Mesenchymal stem cell (in vitro differentiated cells and primary cell): ENCODE measurements at regions not wholly inside any gene's neighbourhood (a gene's known extent, or its start where the extent isn't known, plus 50 kb on each side); places are given as distances from the start of the nearest gene placed in this dataset.

Experiments
- DNase-seq: peaks from one replicate; pipeline ENCODE4 v3.0.0-alpha.2; 2013
- H2AFZ ChIP-seq: one replicate; pipeline ENCODE4 v1.6.1; 2013; ENCODE audit warnings: low read depth, mild to moderate bottlenecking, control low read depth, inconsistent platforms, low read length, moderate library complexity
- H2AK5ac ChIP-seq: 2 replicates; pipeline ENCODE4 v1.6.1; 2013; ENCODE audit warnings: low read length, moderate library complexity, mild to moderate bottlenecking, inconsistent platforms; ENCODE audit not compliant: severe bottlenecking
- H2BK120ac ChIP-seq: one replicate; pipeline ENCODE4 v1.6.1; 2013; ENCODE audit warnings: low read depth, mild to moderate bottlenecking, inconsistent platforms, low read length, moderate library complexity
- H2BK12ac ChIP-seq, 2 experiments: one replicate each; pipeline ENCODE4 v1.6.1; 2013; ENCODE audit warnings: inconsistent platforms in 2 of 2, low read length in 2 of 2, mild to moderate bottlenecking in 2 of 2, moderate library complexity in 2 of 2, control low read depth in 1 of 2
- H2BK15ac ChIP-seq: one replicate; pipeline ENCODE4 v1.6.1; 2013; ENCODE audit warnings: mild to moderate bottlenecking, low read depth, inconsistent platforms; ENCODE audit not compliant: poor library complexity, severe bottlenecking
- H2BK5ac ChIP-seq: 2 replicates; pipeline ENCODE4 v1.6.1; 2013; ENCODE audit warnings: low read depth, mild to moderate bottlenecking, low read length, control low read depth, inconsistent platforms; ENCODE audit not compliant: poor library complexity, severe bottlenecking
- H3K14ac ChIP-seq, 2 experiments: one replicate each; pipeline ENCODE4 v1.6.1; 2013; ENCODE audit warnings: inconsistent platforms in 2 of 2, low read length in 2 of 2, control low read depth in 1 of 2, mild to moderate bottlenecking in 1 of 2, moderate library complexity in 1 of 2
- H3K18ac ChIP-seq, 2 experiments: one replicate each; pipeline ENCODE4 v1.6.1; 2013; ENCODE audit warnings: inconsistent platforms in 2 of 2, low read length in 2 of 2, control low read depth in 1 of 2, low read depth in 1 of 2, mild to moderate bottlenecking in 1 of 2
- H3K23ac ChIP-seq, 2 experiments: one replicate each; pipeline ENCODE4 v1.6.1; 2013; ENCODE audit warnings: inconsistent platforms in 2 of 2, low read length in 2 of 2, mild to moderate bottlenecking in 2 of 2, moderate library complexity in 2 of 2, control low read depth in 1 of 2
- H3K27ac ChIP-seq: 2 replicates; pipeline ENCODE4 v1.5.1; 2013; ENCODE audit warnings: mild to moderate bottlenecking, moderate library complexity, low read length, control low read depth, inconsistent platforms; ENCODE audit not compliant: poor library complexity, severe bottlenecking
- H3K27me3 ChIP-seq, 2 experiments: 2 replicates each; pipeline versions ENCODE4 v1.6.1 to v1.7.0; 2013; ENCODE audit warnings: low read length in 2 of 2, mild to moderate bottlenecking in 2 of 2, moderate library complexity in 2 of 2, control low read depth in 1 of 2, inconsistent platforms in 1 of 2; ENCODE audit not compliant: control insufficient read depth in 1 of 2, insufficient read depth in 1 of 2
- H3K36me3 ChIP-seq, 2 experiments: 2 replicates each; pipeline versions ENCODE4 v1.6.1 to v1.7.0; 2013; ENCODE audit warnings: low read length in 2 of 2, control low read depth in 1 of 2, inconsistent platforms in 1 of 2, low read depth in 1 of 2, mild to moderate bottlenecking in 1 of 2; ENCODE audit not compliant: insufficient read depth in 2 of 2, control insufficient read depth in 1 of 2
- H3K4ac ChIP-seq, 2 experiments: one replicate each; pipeline ENCODE4 v1.6.1; 2013; ENCODE audit warnings: inconsistent platforms in 2 of 2, low read length in 2 of 2, mild to moderate bottlenecking in 2 of 2, moderate library complexity in 2 of 2, control low read depth in 1 of 2, low read depth in 1 of 2
- H3K4me1 ChIP-seq: 2 replicates; pipeline ENCODE4 v1.6.1; 2013; ENCODE audit warnings: low read depth, low read length, control low read depth; ENCODE audit not compliant: control insufficient read depth, insufficient read depth
- H3K4me2 ChIP-seq: 2 replicates; pipeline ENCODE4 v1.6.1; 2013; ENCODE audit warnings: low read length, mild to moderate bottlenecking, inconsistent platforms; ENCODE audit not compliant: poor library complexity, severe bottlenecking
- H3K4me3 ChIP-seq, 2 experiments: 2 replicates each; pipeline versions ENCODE4 v1.5.1 to v1.7.0; 2013; ENCODE audit warnings: low read length in 2 of 2, mild to moderate bottlenecking in 2 of 2, control low read depth in 1 of 2, low read depth in 1 of 2; ENCODE audit not compliant: insufficient read depth in 1 of 2
- H3K79me1 ChIP-seq: replicated peaks from 2 replicates; pipeline ENCODE4 v1.6.1; 2013; ENCODE audit warnings: mild to moderate bottlenecking, control low read depth, low read length, inconsistent platforms; ENCODE audit not compliant: poor library complexity, severe bottlenecking
- H3K9ac ChIP-seq: 2 replicates; pipeline ENCODE4 v1.7.0; 2013; ENCODE audit warnings: mild to moderate bottlenecking, low read length, moderate library complexity
- H3K9me3 ChIP-seq: 2 replicates; pipeline ENCODE4 v1.7.0; 2013; ENCODE audit warnings: mild to moderate bottlenecking, low read length; ENCODE audit not compliant: control insufficient read depth
- H4K8ac ChIP-seq: one replicate; pipeline ENCODE4 v1.6.1; 2013; ENCODE audit warnings: inconsistent platforms, mild to moderate bottlenecking, low read length, moderate library complexity
- H4K91ac ChIP-seq: one replicate; pipeline ENCODE4 v1.6.1; 2013; ENCODE audit warnings: mild to moderate bottlenecking, low read length, inconsistent platforms
- WGBS: methylation state at CpG from one replicate; pipeline ENCODE4 v1.1.7; 2013; ENCODE audit warnings: mixed read lengths; 5-methylcytosine and 5-hydroxymethylcytosine counted together

GRCh38 chr1:183721041-183721440 is 67.9 kb upstream of the APOBEC4 start:
- Histone ChIP-seq H2BK12ac (no peak overlapping the region), H2AFZ (no peak overlapping the region), H3K4me2 (no peak overlapping the region), H4K8ac (no peak overlapping the region), H3K36me3 (no peaks in the 10 kb centered on the region), H2BK15ac (no peak overlapping the region), H2BK120ac (no peak overlapping the region), H3K4ac (no peak overlapping the region), H3K4me3 (no peak overlapping the region), H3K27ac (no peak overlapping the region), H2AK5ac (peak overlapping the region; percentile 31), H3K14ac (no peak overlapping the region), H3K9me3 (no peaks in the 10 kb centered on the region), H2BK5ac (no peak overlapping the region), H3K79me1 (no peaks in the 10 kb centered on the region), H3K4me1 (peaks cover 2% of the 10 kb centered on the region), H3K9ac (no peak overlapping the region), H3K27me3 (no peaks in the 10 kb centered on the region), H3K18ac (no peak overlapping the region), H4K91ac (no peak overlapping the region), H3K23ac (no peak overlapping the region)
- DNase-seq, result no peak
- WGBS, result 96% methylated on average over 1 of the region's 1 CpG

DNA sequence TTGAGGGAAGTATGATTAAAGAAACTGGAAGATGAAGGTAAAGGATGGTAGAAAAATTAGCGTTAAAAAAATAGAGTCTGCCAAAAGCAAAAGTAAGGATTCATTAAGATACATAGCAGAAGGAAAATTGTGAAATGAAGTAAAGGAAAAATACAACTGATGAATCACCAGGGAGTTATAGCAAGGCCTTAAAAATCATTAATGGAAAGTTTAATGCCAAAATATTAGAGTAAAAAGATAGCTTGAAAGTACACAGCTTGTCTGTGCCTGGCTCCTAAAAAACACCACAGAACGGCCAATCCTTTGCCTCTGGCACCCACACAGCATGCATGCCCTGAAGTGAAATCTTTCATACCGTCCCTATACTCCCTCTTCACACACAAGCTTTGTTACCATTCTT is 66.9 kb upstream of the APOBEC4 start:
- WGBS, result 92% methylated on average over 3 of the region's 3 CpGs

GRCh38 chr1:183719289-183719688 is 66.2 kb upstream of the APOBEC4 start:
- H2AFZ ChIP-seq, result no peak overlapping the region
- no peak for DNase-seq
- H4K8ac ChIP-seq, result no peak overlapping the region
- no peak overlapping the region for H3K4me3 ChIP-seq
- H3K36me3 ChIP-seq, result no peaks in the 10 kb centered on the region
- H3K4ac ChIP-seq, result no peak overlapping the region
- no peak overlapping the region for H2AK5ac ChIP-seq
- 97% methylated on average over 2 of the region's 2 CpGs for WGBS
- no peak overlapping the region for H3K9ac ChIP-seq
- H3K18ac ChIP-seq, result no peak overlapping the region
- H2BK15ac ChIP-seq, result no peak overlapping the region
- no peaks in the 10 kb centered on the region for H3K79me1 ChIP-seq
- no peaks in the 10 kb centered on the region for H3K27me3 ChIP-seq
- H2BK5ac ChIP-seq, result no peak overlapping the region
- no peak overlapping the region for H3K27ac ChIP-seq
- H3K4me1 ChIP-seq, result peaks cover 2% of the 10 kb centered on the region
- H3K23ac ChIP-seq, result no peak overlapping the region
- H2BK12ac ChIP-seq, result no peak overlapping the region
- no peak overlapping the region for H4K91ac ChIP-seq
- H2BK120ac ChIP-seq, result no peak overlapping the region
- no peak overlapping the region for H3K14ac ChIP-seq
- no peak overlapping the region for H3K4me2 ChIP-seq
- no peaks in the 10 kb centered on the region for H3K9me3 ChIP-seq

More for the DNA sequence above, 66.9 kb upstream of the APOBEC4 start:
- DNase-seq, result peak; percentile 38
- no peak overlapping the region for H4K91ac ChIP-seq
- H2AFZ ChIP-seq, result no peak overlapping the region
- no peak overlapping the region for H2BK15ac ChIP-seq
- H2AK5ac ChIP-seq, result no peak overlapping the region
- no peak overlapping the region for H3K23ac ChIP-seq
- H3K79me1 ChIP-seq, result no peaks in the 10 kb centered on the region
- H4K8ac ChIP-seq, result no peak overlapping the region
- H3K27ac ChIP-seq, result no peak overlapping the region
- no peak overlapping the region for H2BK5ac ChIP-seq
- no peaks in the 10 kb centered on the region for H3K9me3 ChIP-seq
- no peak overlapping the region for H2BK120ac ChIP-seq
- H3K4ac ChIP-seq, result no peak overlapping the region
- H3K4me3 ChIP-seq, result no peak overlapping the region
- H3K4me2 ChIP-seq, result no peak overlapping the region
- no peaks in the 10 kb centered on the region for H3K27me3 ChIP-seq
- H3K14ac ChIP-seq, result no peak overlapping the region
- peaks cover 2% of the 10 kb centered on the region for H3K4me1 ChIP-seq
- H3K36me3 ChIP-seq, result no peaks in the 10 kb centered on the region
- peak overlapping the region; percentile 60 for H3K9ac ChIP-seq
- no peak overlapping the region for H3K18ac ChIP-seq
- H2BK12ac ChIP-seq, result no peak overlapping the region

DNA sequence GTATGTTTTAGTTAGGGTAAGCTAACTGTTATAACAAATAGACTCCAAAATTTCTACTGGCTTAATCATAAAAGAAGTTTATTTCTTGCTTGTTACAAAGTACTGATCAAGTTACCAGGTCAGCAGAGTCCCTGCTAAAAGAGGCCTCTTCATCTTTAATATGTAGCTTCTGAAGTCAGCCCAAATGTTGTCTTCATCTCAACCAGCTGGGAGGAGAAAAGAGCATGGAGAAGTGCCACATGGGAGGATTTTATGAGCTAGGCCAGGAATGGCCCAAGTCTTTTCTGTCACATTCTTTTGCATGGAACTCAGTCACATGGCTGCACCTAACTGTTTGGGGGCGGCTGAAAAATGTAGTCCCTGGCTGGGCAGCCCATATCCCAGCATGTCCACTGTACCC is 63.2 kb upstream of the APOBEC4 start:
- WGBS, result 100% methylated on average over 1 of the region's 1 CpG
- H3K4me2 ChIP-seq, result no peak overlapping the region
- no peak overlapping the region for H4K91ac ChIP-seq
- no peaks in the 10 kb centered on the region for H3K36me3 ChIP-seq
- H3K14ac ChIP-seq, result no peak overlapping the region
- H2BK5ac ChIP-seq, result no peak overlapping the region
- H3K27ac ChIP-seq, result peak overlapping the region; percentile 25
- no peaks in the 10 kb centered on the region for H3K9me3 ChIP-seq
- no peaks in the 10 kb centered on the region for H3K79me1 ChIP-seq
- no peak overlapping the region for H2BK12ac ChIP-seq
- H2AFZ ChIP-seq, result no peak overlapping the region
- no peak for DNase-seq
- H3K4me1 ChIP-seq, result peaks cover 2% of the 10 kb centered on the region
- no peak overlapping the region for H2BK120ac ChIP-seq
- no peak overlapping the region for H3K4me3 ChIP-seq
- H3K27me3 ChIP-seq, result no peaks in the 10 kb centered on the region
- H3K23ac ChIP-seq, result no peak overlapping the region
- H4K8ac ChIP-seq, result no peak overlapping the region
- H3K18ac ChIP-seq, result no peak overlapping the region
- no peak overlapping the region for H2AK5ac ChIP-seq
- H3K9ac ChIP-seq, result no peak overlapping the region
- H3K4ac ChIP-seq, result no peak overlapping the region
- H2BK15ac ChIP-seq, result no peak overlapping the region
